Rectal smooth muscle tissue (tissue), 1 donor: ENCODE measurements at regions not wholly inside any gene's neighbourhood (a gene's known extent, or its start where the extent isn't known, plus 50 kb on each side); places are given as distances from the start of the nearest gene placed in this dataset.

Experiments used
- H3K27ac ChIP-seq: one replicate; pipeline ENCODE4 v1.7.0; 2013; ENCODE audit warnings: low read depth, low read length, inconsistent platforms
- H3K27me3 ChIP-seq: one replicate; pipeline ENCODE4 v1.7.0; 2013; ENCODE audit warnings: low read length; ENCODE audit not compliant: control insufficient read depth, insufficient read depth
- H3K36me3 ChIP-seq: one replicate; pipeline ENCODE4 v1.7.0; 2013; ENCODE audit warnings: low read length; ENCODE audit not compliant: control insufficient read depth, insufficient read depth
- H3K4me1 ChIP-seq: one replicate; pipeline ENCODE4 v1.7.0; 2013; ENCODE audit warnings: low read length; ENCODE audit not compliant: control insufficient read depth, insufficient read depth
- H3K4me3 ChIP-seq: one replicate; pipeline ENCODE4 v1.7.0; 2013; ENCODE audit warnings: low read length
- H3K9ac ChIP-seq: one replicate; pipeline ENCODE4 v1.7.0; 2013; ENCODE audit warnings: low read length

DNA sequence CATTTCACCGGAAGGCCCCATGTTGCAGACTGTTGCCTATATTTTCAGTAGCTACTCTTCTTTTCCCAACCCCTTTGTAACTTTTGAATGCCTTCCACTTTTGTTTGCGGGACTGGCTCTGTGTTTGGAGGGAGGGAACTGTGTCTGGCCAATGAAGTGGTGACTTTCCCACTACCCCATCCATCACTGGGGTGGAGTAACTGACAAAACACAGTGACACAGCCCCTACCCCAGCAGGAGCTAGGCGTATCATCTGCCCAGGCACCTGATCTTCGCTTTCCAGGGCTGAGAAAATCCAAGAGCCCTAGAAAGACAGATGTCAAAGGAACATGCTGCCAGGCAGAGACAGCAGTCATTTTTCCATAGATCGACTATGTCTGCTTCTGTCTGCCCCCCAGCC is 710.6 kb upstream of the CELF2 start:
- no peak overlapping the region for H3K27ac ChIP-seq
- no peaks in the 10 kb centered on the region for H3K4me1 ChIP-seq
- H3K27me3 ChIP-seq, result no peaks in the 10 kb centered on the region
- H3K9ac ChIP-seq, result no peak overlapping the region
- H3K36me3 ChIP-seq, result no peaks in the 10 kb centered on the region
- H3K4me3 ChIP-seq, result no peak overlapping the region

DNA sequence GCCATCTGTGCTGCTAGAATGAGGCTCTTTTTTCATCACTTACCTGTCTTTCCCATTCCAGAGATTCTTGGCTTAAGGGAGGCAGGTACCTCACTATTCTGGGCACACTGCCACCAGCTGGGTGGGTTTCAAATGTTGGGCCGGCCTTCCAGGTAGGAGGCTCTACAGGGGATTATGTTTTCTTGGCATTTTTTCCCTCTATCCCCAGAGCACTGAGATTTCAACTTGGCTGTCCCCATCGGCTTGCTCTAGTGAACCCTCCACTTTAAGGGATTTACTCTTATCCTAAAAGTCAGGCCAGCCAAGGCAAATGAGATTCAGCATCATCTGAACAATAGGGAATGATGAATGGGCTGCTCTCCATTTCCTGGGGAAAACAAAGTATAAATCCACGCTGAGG is 710.1 kb upstream of the CELF2 start:
- H3K36me3 ChIP-seq, result no peaks in the 10 kb centered on the region
- H3K4me3 ChIP-seq, result no peak overlapping the region
- no peak overlapping the region for H3K9ac ChIP-seq
- no peaks in the 10 kb centered on the region for H3K27me3 ChIP-seq
- no peaks in the 10 kb centered on the region for H3K4me1 ChIP-seq
- no peak overlapping the region for H3K27ac ChIP-seq

DNA sequence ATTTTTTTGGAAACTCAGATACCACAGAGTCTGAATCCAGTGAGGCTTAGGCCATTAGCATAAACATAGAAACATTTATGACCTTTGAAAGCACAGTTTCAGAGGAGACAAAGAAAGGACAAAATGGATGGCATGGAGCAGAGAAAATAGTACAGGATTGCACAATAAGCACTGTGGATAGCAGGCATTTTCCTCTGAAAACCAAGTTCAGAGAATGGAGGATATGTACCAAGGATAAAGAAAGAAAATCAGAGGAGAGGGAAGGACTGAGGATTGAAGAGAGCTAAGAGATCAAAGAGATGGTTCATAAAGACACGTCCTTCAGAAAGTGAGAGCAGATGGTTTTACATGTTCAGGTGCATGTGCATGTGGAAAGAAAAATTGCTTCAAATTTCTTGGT is 707.2 kb upstream of the CELF2 start:
- no peak overlapping the region for H3K4me3 ChIP-seq
- H3K9ac ChIP-seq, result no peak overlapping the region
- H3K27me3 ChIP-seq, result no peaks in the 10 kb centered on the region
- no peaks in the 10 kb centered on the region for H3K4me1 ChIP-seq
- no peak overlapping the region for H3K27ac ChIP-seq
- no peaks in the 10 kb centered on the region for H3K36me3 ChIP-seq

DNA sequence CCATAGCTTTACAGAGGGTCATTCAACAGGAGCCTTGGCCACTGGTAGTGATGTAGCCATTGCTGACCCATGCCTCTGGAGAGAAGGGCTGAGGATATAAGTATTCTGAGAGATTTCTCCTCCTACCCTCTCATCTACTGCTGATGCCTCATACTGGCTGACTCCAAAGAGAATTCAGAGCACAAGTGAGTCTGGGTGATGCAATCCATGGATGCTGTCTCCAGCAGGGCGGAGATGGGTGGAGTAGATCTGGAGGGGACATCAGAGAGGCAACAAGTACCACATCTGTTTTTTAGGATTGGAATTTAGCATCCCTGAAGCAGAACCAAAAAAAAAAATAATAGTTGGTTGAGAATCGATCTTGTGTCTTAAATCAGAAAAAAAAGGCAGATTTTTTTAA is 705.7 kb upstream of the CELF2 start:
- Histone ChIP-seq H3K4me3 (no peak overlapping the region), H3K27ac (no peak overlapping the region), H3K36me3 (no peaks in the 10 kb centered on the region), H3K9ac (no peak overlapping the region), H3K27me3 (no peaks in the 10 kb centered on the region), H3K4me1 (no peaks in the 10 kb centered on the region)

DNA sequence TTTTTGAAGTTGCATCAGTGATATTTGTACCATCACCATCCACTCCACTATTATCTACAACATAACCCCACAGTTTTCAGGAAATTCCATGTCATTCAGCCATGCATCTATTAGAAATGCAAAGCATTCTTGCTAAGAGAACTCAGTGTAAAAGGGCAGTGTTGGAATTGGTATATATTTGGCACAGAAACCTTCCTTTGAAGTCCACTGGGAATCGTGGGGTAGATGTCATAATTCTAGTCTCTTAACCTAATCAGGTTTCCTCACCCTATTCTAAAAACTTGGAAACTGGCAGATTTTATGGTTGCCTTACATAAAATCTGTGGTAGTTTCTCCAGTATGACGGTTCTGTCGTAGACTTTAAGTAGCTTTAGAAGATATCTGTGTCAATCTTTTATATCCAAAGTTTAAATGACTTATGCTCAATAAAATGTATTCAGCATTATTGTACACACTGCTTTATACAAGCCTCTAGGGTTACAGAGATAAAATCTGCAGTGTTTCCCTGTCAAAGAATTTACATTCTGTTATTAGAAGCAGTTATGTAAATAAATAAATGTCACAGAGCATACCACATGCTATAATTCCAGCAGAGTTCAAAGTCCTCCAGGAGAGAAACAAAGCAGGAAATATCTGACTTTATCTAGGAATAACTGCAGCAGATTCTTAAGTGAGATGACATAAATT is 704.4 kb upstream of the CELF2 start:
- no peak overlapping the region for H3K27ac ChIP-seq
- no peak overlapping the region for H3K9ac ChIP-seq
- no peak overlapping the region for H3K4me3 ChIP-seq
- H3K27me3 ChIP-seq, result no peaks in the 10 kb centered on the region
- no peaks in the 10 kb centered on the region for H3K4me1 ChIP-seq
- no peaks in the 10 kb centered on the region for H3K36me3 ChIP-seq

DNA sequence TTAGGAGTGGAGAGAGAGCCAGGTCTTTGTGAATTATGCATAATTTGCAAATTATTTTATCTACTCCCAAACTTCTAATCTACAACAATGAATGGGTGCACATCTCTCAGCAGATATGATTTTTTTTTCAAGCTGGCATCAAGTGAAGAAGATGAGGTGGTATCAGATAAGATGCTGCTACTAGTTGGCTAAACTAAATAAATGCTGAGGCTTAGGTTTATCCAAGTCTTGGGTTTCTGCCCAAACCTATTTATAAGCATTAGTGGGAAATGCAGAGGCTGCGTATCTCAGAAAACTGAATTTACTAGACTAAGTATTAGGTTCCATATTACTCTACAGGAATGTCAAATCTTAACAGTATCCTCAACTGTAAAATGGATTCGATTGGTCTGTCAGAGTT is 703.0 kb upstream of the CELF2 start:
- Histone ChIP-seq H3K4me1 (no peaks in the 10 kb centered on the region), H3K27me3 (no peaks in the 10 kb centered on the region), H3K4me3 (no peak overlapping the region), H3K27ac (no peak overlapping the region), H3K9ac (no peak overlapping the region), H3K36me3 (no peaks in the 10 kb centered on the region)

DNA sequence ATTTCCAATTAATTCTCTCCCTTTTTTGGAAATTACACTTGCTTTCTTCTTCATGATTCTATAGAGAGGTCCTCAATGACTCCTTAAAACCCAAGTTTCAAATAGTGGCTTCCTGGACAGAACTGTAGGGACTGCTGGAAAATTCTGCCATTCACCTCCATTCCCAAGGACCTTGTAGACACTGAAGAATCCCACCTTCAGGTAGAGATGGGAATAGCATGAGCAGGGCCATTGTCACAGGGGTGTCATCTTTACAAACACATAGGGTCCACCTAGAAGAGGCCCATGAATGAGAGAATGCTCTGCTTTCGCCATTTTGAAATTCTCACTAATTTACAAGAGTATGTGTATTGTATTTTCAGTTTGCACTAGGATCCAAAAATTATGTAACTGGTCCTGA is 701.7 kb upstream of the CELF2 start:
- Histone ChIP-seq H3K27ac (no peak overlapping the region), H3K4me1 (no peaks in the 10 kb centered on the region), H3K9ac (no peak overlapping the region), H3K27me3 (no peaks in the 10 kb centered on the region), H3K36me3 (no peaks in the 10 kb centered on the region), H3K4me3 (no peak overlapping the region)

DNA sequence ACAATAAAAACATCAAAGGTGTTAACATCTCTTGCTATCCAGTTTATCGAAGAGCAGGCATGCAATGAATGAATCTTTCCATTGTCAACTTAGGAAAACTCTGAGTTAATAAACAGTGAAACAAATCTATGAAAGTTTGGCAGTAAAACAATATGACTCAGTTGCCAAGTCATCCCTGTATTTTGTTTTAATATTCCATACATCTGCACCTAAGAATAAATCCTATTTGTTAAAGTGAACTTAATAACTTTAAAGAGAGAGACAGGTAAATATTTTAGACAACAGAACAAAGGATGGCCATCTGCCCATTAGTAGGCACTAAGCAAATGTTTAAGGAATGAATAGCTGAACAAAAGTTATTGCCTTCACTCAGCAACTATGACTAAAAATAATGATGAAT is 700.5 kb upstream of the CELF2 start:
- H3K27ac ChIP-seq, result no peak overlapping the region
- no peak overlapping the region for H3K4me3 ChIP-seq
- no peak overlapping the region for H3K9ac ChIP-seq

DNA sequence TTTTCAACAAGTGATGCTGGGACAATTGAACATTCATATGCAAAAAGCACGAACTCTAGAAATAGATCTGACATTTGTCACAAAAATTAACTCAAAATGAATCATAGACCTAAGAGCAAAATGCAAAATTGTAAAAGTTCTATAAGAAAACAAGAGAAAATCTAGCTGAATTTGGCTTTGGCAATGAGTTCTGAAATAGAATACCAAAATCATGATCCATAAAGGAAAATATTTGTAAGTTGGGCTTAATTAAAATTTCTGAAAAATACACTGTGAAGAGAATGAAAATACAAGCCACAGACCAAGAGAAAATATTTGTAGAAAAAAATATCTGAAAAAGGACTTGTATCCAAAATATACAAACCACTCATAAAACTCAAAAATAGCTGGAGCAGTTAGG is 698.8 kb upstream of the CELF2 start:
- Histone ChIP-seq H3K9ac (no peak overlapping the region), H3K27ac (no peak overlapping the region), H3K4me3 (no peak overlapping the region), H3K36me3 (no peaks in the 10 kb centered on the region), H3K4me1 (no peaks in the 10 kb centered on the region), H3K27me3 (no peaks in the 10 kb centered on the region)

More for the DNA sequence above, 700.5 kb upstream of the CELF2 start:
- Histone ChIP-seq H3K36me3 (no peaks in the 10 kb centered on the region), H3K4me1 (no peaks in the 10 kb centered on the region), H3K27me3 (no peaks in the 10 kb centered on the region)

DNA sequence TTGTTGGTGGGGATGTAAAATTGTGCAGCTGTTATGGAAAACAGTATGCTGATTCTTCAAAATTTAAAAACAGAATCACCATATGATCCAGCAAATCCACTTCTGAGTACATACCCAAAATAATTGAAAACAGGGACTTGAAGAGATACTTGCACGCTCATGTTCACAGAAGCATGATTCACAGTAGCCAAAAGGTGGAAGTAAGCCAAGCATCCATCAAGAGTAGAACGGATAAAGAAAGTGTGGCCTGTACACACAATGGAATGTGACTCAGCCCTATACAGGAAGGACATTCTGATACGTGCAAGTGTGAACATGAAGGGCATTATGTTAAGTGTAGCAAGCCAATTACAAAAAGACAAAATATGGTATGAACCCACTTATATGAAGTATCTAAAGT is 696.7 kb upstream of the CELF2 start:
- Histone ChIP-seq H3K4me3 (no peak overlapping the region), H3K9ac (no peak overlapping the region), H3K27ac (no peak overlapping the region), H3K27me3 (no peaks in the 10 kb centered on the region), H3K4me1 (no peaks in the 10 kb centered on the region), H3K36me3 (no peaks in the 10 kb centered on the region)

DNA sequence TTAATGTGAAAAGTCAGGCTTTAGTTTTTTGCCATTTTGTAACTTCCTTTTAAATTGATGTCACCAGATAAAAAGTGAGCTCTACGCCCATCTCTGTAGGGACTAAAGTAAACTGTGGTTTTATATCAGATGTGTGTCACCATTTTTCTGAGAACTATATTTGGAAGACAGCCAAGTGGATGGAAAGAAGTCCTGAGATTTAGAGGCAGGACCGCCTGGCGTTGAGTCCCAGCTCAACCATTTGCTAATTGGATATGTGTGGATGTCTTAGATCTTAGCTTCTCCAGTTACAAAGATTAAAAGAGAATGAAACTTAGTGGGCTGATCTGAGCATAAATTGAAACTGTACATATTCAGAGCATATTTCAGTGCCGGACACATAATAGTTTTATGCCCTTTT is 691.6 kb upstream of the CELF2 start:
- Histone ChIP-seq H3K27me3 (no peaks in the 10 kb centered on the region), H3K4me1 (no peaks in the 10 kb centered on the region), H3K4me3 (no peak overlapping the region), H3K27ac (no peak overlapping the region), H3K36me3 (no peaks in the 10 kb centered on the region), H3K9ac (no peak overlapping the region)

DNA sequence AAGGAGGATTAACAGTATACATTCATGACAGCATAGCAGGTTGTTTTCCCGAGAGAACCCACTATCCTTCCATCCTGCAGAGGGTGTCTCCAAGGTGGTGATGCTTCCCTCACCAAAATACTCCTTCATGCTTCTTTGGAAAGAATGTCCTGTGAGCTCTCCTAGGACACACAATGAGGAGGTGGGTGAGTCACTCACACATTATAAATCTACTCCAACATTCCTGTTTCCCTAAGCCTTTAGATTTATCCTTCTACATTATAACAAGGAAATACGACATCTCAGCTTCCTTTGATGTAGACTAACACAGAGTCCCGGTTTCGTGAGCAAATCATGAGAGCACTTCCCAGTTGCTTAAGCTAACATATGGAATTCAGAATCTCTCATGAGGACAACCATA is 689.7 kb upstream of the CELF2 start:
- H3K9ac ChIP-seq, result no peak overlapping the region
- no peaks in the 10 kb centered on the region for H3K36me3 ChIP-seq
- no peak overlapping the region for H3K27ac ChIP-seq
- no peaks in the 10 kb centered on the region for H3K27me3 ChIP-seq
- H3K4me1 ChIP-seq, result no peaks in the 10 kb centered on the region
- H3K4me3 ChIP-seq, result no peak overlapping the region

DNA sequence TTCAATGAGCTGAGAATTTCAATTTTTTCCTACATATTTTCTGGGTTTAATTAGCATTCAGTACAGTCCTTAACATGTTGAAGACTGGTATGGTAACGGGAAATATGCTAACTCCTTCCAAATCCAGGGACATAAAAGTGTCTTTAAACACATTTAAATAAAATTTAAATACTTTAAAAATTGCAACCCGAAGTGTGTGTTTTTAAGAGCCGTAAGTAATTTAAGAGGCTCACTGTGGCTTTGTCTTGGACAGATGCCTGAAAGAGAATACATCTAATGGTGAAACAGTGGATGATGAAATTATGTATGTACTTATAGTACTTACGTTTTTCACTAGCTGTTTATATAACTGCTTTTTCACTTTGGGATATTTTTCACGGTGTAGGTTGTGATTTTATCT is 687.3 kb upstream of the CELF2 start:
- H3K36me3 ChIP-seq, result no peaks in the 10 kb centered on the region
- H3K27me3 ChIP-seq, result no peaks in the 10 kb centered on the region
- no peak overlapping the region for H3K27ac ChIP-seq
- H3K9ac ChIP-seq, result no peak overlapping the region
- H3K4me1 ChIP-seq, result no peaks in the 10 kb centered on the region
- no peak overlapping the region for H3K4me3 ChIP-seq
